Fibroblast of the aortic adventitia (primary cell): ENCODE measurements at regions not wholly inside any gene's neighbourhood (a gene's known extent, or its start where the extent isn't known, plus 50 kb on each side); places are given as distances from the start of the nearest gene placed in this dataset.

Source experiments
- DNase-seq: peaks from one replicate; pipeline ENCODE4 v3.0.0-alpha.2; 2010; ENCODE audit warnings: low read depth
- H3K4me3 ChIP-seq: 2 replicates; pipeline ENCODE4 v1.5.1; 2011; ENCODE audit warnings: low read depth, mild to moderate bottlenecking, control low read depth, low read length, moderate library complexity
- CTCF ChIP-seq: IDR thresholded peaks from 2 replicates; pipeline ENCODE4 v1.5.1; 2011; ENCODE audit warnings: mild to moderate bottlenecking, low read length, control low read depth, inconsistent platforms; ENCODE audit not compliant: insufficient read depth

DNA sequence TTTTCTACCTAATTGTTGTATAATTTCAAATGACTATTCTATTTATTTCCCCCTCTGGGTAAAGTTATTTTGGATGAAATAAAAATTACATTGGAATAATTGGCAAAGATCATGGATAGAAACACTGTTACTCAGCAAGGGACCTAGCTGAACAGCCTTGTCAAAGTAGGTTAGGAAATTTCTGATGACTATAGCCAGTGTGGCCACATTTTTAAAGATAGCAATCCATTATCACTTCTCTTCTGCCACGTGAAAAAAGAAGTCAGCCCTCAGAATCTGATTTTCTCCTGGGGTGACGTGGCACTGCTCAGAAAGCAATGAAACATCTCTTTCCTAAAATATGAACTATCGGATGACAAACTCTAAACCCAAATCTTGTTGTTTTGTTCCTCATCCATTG, 784.2 kb upstream of the RIOK2 start:
- no peak for DNase-seq
- no peak overlapping the region for H3K4me3 ChIP-seq
- no peak for TF ChIP-seq CTCF

DNA sequence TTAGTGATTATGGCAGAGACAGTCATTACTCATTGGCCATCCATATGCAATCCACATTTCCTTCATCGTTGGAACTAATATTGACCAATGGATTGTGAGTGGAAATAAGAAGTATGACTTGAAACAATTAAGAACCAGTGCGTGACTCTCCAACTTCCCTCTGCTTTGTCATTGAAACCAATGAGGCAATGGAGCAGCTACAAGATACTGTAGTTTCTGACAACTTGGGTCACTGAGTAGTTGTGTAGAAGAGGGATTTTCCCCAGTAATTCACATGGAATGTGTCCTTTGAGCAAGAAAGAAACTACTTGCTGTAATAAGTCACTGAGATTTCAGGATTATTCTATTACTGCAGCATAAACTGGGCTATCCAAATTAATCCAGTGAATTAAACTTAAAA, 785.3 kb upstream of the RIOK2 start:
- TF ChIP-seq CTCF: no peak
- no peak for DNase-seq
- H3K4me3 ChIP-seq: no peak overlapping the region

DNA sequence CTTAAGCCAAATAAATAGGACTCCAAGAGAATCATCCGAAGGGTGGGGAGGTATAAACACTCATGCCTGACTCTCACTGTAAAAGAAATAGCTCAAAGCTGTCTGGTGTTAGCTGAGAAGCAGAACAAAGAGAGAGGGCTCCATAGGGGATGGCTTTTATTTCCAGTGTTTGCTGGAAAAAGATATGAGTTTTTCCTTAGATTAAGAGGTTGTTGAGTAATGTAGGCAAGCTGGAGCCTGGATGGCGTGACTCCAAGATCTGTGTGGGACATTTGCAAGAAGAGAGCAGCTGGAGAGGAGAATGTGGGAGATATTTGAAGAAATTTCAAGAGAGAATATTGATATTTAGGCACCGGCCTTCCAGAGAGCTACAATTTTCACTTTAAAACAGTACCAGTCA, 793.7 kb upstream of the RGMB start:
- no peak for TF ChIP-seq CTCF
- DNase-seq: peak; percentile 85
- no peak overlapping the region for H3K4me3 ChIP-seq

DNA sequence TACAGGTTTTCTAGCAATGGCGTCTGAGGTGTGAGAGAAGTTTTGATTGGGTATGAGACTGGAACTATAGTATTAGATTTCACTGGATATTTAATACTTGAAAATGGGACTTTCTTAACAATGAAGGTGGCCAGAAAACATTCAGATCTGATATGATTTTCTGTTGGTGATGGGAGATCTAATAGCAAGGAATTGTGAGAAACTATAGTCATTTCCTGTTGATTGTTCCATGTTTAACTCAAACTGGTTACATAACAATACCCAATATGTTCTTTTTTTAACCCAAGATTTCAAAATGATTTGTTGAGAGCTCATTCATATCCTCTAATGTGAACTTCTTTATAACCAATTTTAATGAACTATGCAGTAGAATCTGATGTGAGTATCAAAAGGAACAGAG, 793.2 kb upstream of the RGMB start:
- DNase-seq: peak; percentile 33
- no peak for TF ChIP-seq CTCF

GRCh38 chr5:97986069-97986468, 787.4 kb upstream of the RGMB start:
- peak; percentile 33 for DNase-seq
- TF ChIP-seq CTCF: no peak
- H3K4me3 ChIP-seq: no peak overlapping the region

More for the DNA sequence above, 793.2 kb upstream of the RGMB start:
- no peak overlapping the region for H3K4me3 ChIP-seq

GRCh38 chr5:97991236-97991635, 782.2 kb upstream of the RGMB start:
- no peak overlapping the region for H3K4me3 ChIP-seq
- DNase-seq: no peak

More at GRCh38 chr5:97991236-97991635, 782.2 kb upstream of the RGMB start:
- TF ChIP-seq CTCF: no peak
